Peyer's patch (tissue), 4 donors: ENCODE measurements at regions not wholly inside any gene's neighbourhood (a gene's known extent, or its start where the extent isn't known, plus 50 kb on each side); places are given as distances from the start of the nearest gene placed in this dataset.

Experiments
- DNase-seq, 3 donors: peaks; one replicate each; pipeline ENCODE4 v3.0.0-alpha.2; 2017 to 2019
- H3K27ac ChIP-seq, 4 donors: fragments of 200-600 bp; sonication (generic); one replicate each; pipeline ENCODE4 v1.5.1; 2016 to 2019
- H3K27me3 ChIP-seq, 2 donors: fragments of 200-600 bp; sonication (generic); one replicate each; pipeline ENCODE4 v1.5.1; 2019
- H3K36me3 ChIP-seq, 3 donors: fragments of 200-600 bp; sonication (generic); one replicate each; pipeline ENCODE4 v1.5.1; 2016 to 2019
- H3K4me1 ChIP-seq, 4 donors: fragments of 200-600 bp; sonication (generic); one replicate each; pipeline ENCODE4 v1.5.1; 2016 to 2019
- H3K4me3 ChIP-seq, 4 donors: fragments of 200-600 bp; sonication (generic); 1 replicate in 3 of 4; 2 replicates in 1 of 4; pipeline ENCODE4 v1.5.1; 2016 to 2019; ENCODE audit warnings: mild to moderate bottlenecking in 1 of 4
- H3K9me3 ChIP-seq, 4 donors: fragments of 200-600 bp; sonication (generic); one replicate each; pipeline ENCODE4 v1.5.1; 2016 to 2019; ENCODE audit warnings: mild to moderate bottlenecking in 1 of 4
- POLR2A ChIP-seq, 2 donors: fragments of 450-650 bp; IDR thresholded peaks; one replicate each; pipeline ENCODE4 v1.5.1; 2017; ENCODE audit warnings: antibody characterized with exemption in 2 of 2, mild to moderate bottlenecking in 2 of 2, moderate library complexity in 2 of 2
- TF ChIP-seq, protein P1 (sequence below), 6 experiments: fragments of 450-650 bp in 4 of 6; fragments of 200-600 bp in 2 of 6; sonication (generic) in 1 of 6; IDR thresholded peaks; one replicate each; pipeline ENCODE4 v1.5.1; 2017 to 2019; ENCODE audit warnings: antibody characterized with exemption in 6 of 6, mild to moderate bottlenecking in 3 of 6, moderate library complexity in 1 of 6

DNA sequence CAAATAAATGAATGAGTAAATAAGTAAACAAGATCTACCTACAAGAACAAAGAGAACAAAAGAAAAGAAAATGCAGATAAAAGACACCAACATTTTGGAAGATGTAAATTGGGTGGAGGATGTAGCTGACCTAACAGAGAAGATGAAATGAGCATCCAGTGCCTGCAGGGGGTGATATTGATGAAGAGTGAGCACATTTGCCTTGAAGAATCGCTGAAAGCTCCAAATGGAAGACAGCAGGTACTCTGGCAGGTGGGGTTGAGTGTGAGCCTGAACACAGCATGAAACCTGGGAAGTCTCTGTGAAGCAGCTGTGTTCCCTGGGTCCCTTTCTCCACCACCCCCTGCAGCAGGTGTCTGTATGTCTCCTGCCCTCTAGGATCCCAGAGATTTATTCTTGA, 125.6 kb downstream of the NXNL2 start:
- no peak for DNase-seq
- Histone ChIP-seq H3K27me3 (no peaks in the 10 kb centered on the region), H3K27ac (no peak overlapping the region), H3K4me3 (no peak overlapping the region), H3K9me3 (no peaks in the 10 kb centered on the region), H3K36me3 (peaks cover 0 to 3% (median 0%) of the 10 kb centered on the region in 3 donors), H3K4me1 (no peaks in the 10 kb centered on the region)
- TF ChIP-seq POLR2A (IDR thresholded peaks at IDR 0.05): no peak
- TF ChIP-seq, protein P1, sequence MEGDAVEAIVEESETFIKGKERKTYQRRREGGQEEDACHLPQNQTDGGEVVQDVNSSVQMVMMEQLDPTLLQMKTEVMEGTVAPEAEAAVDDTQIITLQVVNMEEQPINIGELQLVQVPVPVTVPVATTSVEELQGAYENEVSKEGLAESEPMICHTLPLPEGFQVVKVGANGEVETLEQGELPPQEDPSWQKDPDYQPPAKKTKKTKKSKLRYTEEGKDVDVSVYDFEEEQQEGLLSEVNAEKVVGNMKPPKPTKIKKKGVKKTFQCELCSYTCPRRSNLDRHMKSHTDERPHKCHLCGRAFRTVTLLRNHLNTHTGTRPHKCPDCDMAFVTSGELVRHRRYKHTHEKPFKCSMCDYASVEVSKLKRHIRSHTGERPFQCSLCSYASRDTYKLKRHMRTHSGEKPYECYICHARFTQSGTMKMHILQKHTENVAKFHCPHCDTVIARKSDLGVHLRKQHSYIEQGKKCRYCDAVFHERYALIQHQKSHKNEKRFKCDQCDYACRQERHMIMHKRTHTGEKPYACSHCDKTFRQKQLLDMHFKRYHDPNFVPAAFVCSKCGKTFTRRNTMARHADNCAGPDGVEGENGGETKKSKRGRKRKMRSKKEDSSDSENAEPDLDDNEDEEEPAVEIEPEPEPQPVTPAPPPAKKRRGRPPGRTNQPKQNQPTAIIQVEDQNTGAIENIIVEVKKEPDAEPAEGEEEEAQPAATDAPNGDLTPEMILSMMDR (IDR thresholded peaks at IDR 0.05): no peak

DNA sequence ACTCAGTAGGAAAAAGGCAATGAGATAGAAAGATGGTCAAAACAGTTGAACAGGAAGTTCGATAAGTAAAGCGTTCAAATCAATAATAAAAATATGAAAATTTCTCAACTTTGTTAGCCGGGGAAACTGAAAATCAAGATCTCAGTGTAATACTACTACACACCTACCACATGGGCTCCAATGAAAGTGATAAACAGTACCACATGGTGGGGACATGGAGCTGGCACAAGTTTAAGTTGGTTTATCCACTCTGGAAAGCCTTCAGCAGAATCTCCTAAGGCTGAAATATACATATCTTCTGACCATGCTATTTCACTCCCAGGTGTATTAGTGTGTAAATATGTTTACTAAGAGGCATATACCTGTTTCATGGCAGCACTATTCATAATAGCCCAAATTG, 126.8 kb downstream of the NXNL2 start:
- H3K36me3 ChIP-seq: peaks cover 0 to 3% (median 0%) of the 10 kb centered on the region in 3 donors
- no peak overlapping the region for H3K27ac ChIP-seq
- H3K27me3 ChIP-seq: no peaks in the 10 kb centered on the region
- H3K9me3 ChIP-seq: no peaks in the 10 kb centered on the region
- no peaks in the 10 kb centered on the region for H3K4me1 ChIP-seq
- no peak for TF ChIP-seq POLR2A (IDR thresholded peaks at IDR 0.05)
- TF ChIP-seq, protein P1 (IDR thresholded peaks at IDR 0.05): no peak
- no peak overlapping the region for H3K4me3 ChIP-seq
- DNase-seq: no peak

DNA sequence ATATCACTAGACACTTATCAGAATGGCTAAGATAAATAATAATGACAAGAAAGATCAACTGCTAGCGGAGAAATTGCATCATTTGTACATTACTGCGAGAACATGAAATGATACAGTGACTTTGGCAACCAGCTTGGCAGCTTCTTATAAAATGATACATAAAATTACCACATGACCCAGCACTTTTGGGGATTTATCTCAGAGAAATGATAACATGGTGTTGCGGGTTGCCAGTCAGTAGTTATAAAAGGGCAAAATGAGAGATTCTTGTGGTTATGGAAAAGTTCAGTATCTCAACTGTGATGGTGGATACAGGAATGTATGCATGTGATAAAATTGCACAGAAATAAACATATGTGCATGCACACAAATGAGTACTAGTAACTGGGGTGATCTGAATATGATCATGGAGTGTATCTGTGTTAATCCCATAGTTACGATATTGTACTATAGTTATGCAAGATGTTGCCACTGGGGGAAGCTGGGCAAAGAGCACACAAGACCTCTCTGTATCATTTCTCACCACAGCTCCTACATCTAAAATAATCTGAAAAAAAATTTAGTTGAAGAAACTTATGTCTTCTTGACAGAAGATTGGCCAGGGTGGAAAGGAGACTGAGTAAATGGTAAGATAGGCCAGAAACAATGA, 128.9 kb downstream of the NXNL2 start:
- H3K27ac ChIP-seq: no peak overlapping the region
- H3K4me1 ChIP-seq: no peaks in the 10 kb centered on the region
- DNase-seq: no peak
- H3K27me3 ChIP-seq: no peaks in the 10 kb centered on the region
- no peak overlapping the region for H3K4me3 ChIP-seq
- peaks cover 0 to 3% (median 0%) of the 10 kb centered on the region in 3 donors for H3K36me3 ChIP-seq
- no peak for TF ChIP-seq POLR2A (IDR thresholded peaks at IDR 0.05)
- TF ChIP-seq, protein P1 (IDR thresholded peaks at IDR 0.05): no peak
- no peaks in the 10 kb centered on the region for H3K9me3 ChIP-seq

DNA sequence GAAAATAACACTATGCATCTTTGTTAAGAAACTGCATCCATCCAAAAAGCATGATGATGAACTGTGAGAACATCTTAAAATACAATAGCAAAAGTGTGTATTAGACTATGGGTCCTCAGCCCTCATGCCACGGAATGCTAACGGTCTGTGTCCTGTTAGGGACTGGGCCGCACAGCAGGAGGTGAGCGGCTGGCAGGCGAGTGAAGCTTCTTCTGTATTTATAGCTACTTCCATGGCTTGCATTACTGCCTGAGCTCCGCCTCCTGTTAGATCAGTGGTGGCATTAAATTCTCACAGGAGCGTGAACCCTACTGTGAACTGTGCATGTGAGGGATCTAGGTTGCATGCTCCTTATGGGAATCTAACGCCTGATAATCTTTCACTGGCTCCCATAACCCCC, 129.8 kb downstream of the NXNL2 start:
- peaks cover 0 to 3% (median 0%) of the 10 kb centered on the region in 3 donors for H3K36me3 ChIP-seq
- H3K4me1 ChIP-seq: no peaks in the 10 kb centered on the region
- no peak for TF ChIP-seq POLR2A (IDR thresholded peaks at IDR 0.05)
- TF ChIP-seq, protein P1 (IDR thresholded peaks at IDR 0.05): no peak
- H3K9me3 ChIP-seq: no peaks in the 10 kb centered on the region
- no peak overlapping the region for H3K27ac ChIP-seq
- H3K4me3 ChIP-seq: no peak overlapping the region
- no peaks in the 10 kb centered on the region for H3K27me3 ChIP-seq
- DNase-seq: no peak

DNA sequence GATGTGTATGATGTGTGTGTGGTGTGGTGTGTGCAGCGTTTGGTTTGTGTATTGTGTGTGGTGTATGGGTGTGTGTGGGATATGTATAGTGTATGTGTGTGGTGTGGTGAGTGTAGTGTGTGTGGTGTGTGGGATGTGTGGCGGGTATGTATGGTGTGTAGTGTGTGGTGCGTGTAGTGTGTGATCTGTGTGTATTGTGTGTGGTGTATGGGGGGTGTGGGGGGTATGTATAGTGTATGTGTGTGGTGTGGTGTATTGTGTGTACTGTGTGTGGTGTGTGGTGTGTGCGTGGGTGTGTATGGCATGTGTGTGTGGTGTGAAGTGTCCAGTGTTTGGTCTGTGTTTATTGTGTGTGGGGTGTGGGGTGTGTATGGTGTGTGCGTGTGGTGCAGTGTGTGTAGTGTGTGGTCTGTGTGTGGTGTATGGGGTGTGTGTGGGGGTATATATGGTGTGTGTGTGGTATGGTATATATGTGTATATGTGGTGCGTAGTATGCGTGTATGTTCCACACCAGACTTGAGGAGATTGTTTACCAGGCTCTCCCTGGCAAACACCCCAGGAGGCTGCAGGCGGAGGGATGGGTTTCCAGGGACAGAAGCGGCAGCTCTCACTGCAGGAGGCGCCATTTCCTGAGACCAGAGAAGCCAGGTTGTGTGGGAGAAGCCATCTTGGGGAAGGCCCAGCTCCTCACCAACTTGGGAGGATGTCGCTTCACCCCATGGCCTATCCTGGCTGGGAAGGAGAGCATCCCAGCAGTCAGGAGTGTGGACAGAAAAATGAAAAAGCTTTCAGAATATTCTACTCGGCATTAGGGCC, 138.1 kb downstream of the NXNL2 start:
- no peak for TF ChIP-seq POLR2A (IDR thresholded peaks at IDR 0.05)
- TF ChIP-seq, protein P1 (IDR thresholded peaks at IDR 0.05): no peak
- Histone ChIP-seq H3K36me3 (no peaks in the 10 kb centered on the region), H3K9me3 (no peaks in the 10 kb centered on the region), H3K27ac (no peak overlapping the region), H3K27me3 (no peaks in the 10 kb centered on the region), H3K4me1 (no peaks in the 10 kb centered on the region), H3K4me3 (no peak overlapping the region)
- no peak for DNase-seq
